ENCODE measurements at regions not wholly inside any gene's neighbourhood (a gene's known extent, or its start where the extent isn't known, plus 50 kb on each side); places are given as distances from the start of the nearest gene placed in this dataset.

GRCh38 chr11:23206741-23207336 lies 346.6 kb upstream of the CCDC179 start:
- no peak for DNase-seq (ENCODE audit: low spot score)
- intact Hi-C loops (cut with micrococcal nuclease; ENCODE audit: unreplicated experiment) = no loop called here
- no TSS peak for BruUV-seq (replicated peaks)
- TF ChIP-seq CTCF (conservative IDR thresholded peaks at IDR 0.05; ENCODE audit: low read depth, low read length) (no peak), EZH2 (IDR thresholded peaks at IDR 0.05; ENCODE audit: borderline replicate concordance, low read depth, low read length, poor library complexity, severe bottlenecking) (no peak)
- H3K9me3 ChIP-seq (ENCODE audit: low read depth, low read length, poor library complexity, severe bottlenecking) = no peaks in the 10 kb centered on the region
- no peaks in the 10 kb centered on the region for H3K27me3 ChIP-seq (replicated peaks; ENCODE audit: insufficient read depth, low read depth, low read length, poor library complexity)
- H3K36me3 ChIP-seq (ENCODE audit: insufficient read depth, low read length, poor library complexity, severe bottlenecking) = no peaks in the 10 kb centered on the region
- CTCF ChIA-PET = no interaction called here
- H3K4me3 ChIP-seq (ENCODE audit: low read depth, low read length, poor library complexity, severe bottlenecking) = no peak overlapping the region
- H3K4me1 ChIP-seq (ENCODE audit: insufficient read depth, low read length, poor library complexity, severe bottlenecking) = no peaks in the 10 kb centered on the region
- H3K27ac ChIP-seq (ENCODE audit: low read depth, low read length, poor library complexity, severe bottlenecking) = no peak overlapping the region
- POLR2A ChIA-PET (ENCODE audit: low non-redundant PET) = no interaction called here

DNA sequence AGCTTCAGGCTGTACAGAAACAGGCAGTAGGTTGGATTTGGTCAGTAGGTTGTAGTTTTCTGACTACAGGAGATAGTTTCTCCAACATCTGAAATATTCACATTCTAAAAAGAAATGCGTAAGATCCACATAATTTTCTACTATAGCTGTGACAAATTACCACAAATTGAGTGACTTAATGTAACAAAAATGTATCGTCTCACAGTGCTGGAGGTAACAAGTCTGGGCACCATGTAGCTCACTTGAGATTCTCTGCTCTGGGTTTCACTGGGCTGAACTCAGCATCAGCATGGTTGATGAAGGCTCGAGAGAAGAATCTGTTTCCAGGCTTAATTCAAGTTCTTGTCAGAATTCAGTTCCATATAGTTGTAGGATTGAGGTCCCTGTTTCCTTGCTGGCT lies 350.9 kb upstream of the CCDC179 start:
- H3K27ac ChIP-seq (ENCODE audit: low read depth, low read length, poor library complexity, severe bottlenecking) = no peak overlapping the region
- no peaks in the 10 kb centered on the region for H3K36me3 ChIP-seq (ENCODE audit: insufficient read depth, low read length, poor library complexity, severe bottlenecking)
- ChIA-PET POLR2A (ENCODE audit: low non-redundant PET) (no interaction called here), CTCF (no interaction called here)
- H3K9me3 ChIP-seq (ENCODE audit: low read depth, low read length, poor library complexity, severe bottlenecking) = no peaks in the 10 kb centered on the region
- no peak overlapping the region for H3K4me3 ChIP-seq (ENCODE audit: low read depth, low read length, poor library complexity, severe bottlenecking)
- intact Hi-C loops (cut with micrococcal nuclease; ENCODE audit: unreplicated experiment) = no loop called here
- TF ChIP-seq EZH2 (IDR thresholded peaks at IDR 0.05; ENCODE audit: borderline replicate concordance, low read depth, low read length, poor library complexity, severe bottlenecking) = no peak
- TF ChIP-seq CTCF (conservative IDR thresholded peaks at IDR 0.05; ENCODE audit: low read depth, low read length) = no peak
- BruUV-seq (replicated peaks) = no TSS peak
- H3K4me1 ChIP-seq (ENCODE audit: insufficient read depth, low read length, poor library complexity, severe bottlenecking) = no peaks in the 10 kb centered on the region
- H3K27me3 ChIP-seq (replicated peaks; ENCODE audit: insufficient read depth, low read depth, low read length, poor library complexity) = no peaks in the 10 kb centered on the region
- DNase-seq (ENCODE audit: low spot score) = no peak

GRCh38 chr11:23212807-23213206 lies 352.5 kb upstream of the CCDC179 start:
- no peak overlapping the region for H3K4me3 ChIP-seq (ENCODE audit: low read depth, low read length, poor library complexity, severe bottlenecking)
- no peak for TF ChIP-seq CTCF (conservative IDR thresholded peaks at IDR 0.05; ENCODE audit: low read depth, low read length)
- no peak for TF ChIP-seq EZH2 (IDR thresholded peaks at IDR 0.05; ENCODE audit: borderline replicate concordance, low read depth, low read length, poor library complexity, severe bottlenecking)
- ChIA-PET POLR2A (ENCODE audit: low non-redundant PET) (no interaction called here), CTCF (no interaction called here)
- no peaks in the 10 kb centered on the region for H3K36me3 ChIP-seq (ENCODE audit: insufficient read depth, low read length, poor library complexity, severe bottlenecking)
- H3K4me1 ChIP-seq (ENCODE audit: insufficient read depth, low read length, poor library complexity, severe bottlenecking) = no peaks in the 10 kb centered on the region
- intact Hi-C loops (cut with micrococcal nuclease; ENCODE audit: unreplicated experiment) = no loop called here
- H3K27ac ChIP-seq (ENCODE audit: low read depth, low read length, poor library complexity, severe bottlenecking) = no peak overlapping the region
- H3K27me3 ChIP-seq (replicated peaks; ENCODE audit: insufficient read depth, low read depth, low read length, poor library complexity) = no peaks in the 10 kb centered on the region
- BruUV-seq (replicated peaks) = no TSS peak
- no peaks in the 10 kb centered on the region for H3K9me3 ChIP-seq (ENCODE audit: low read depth, low read length, poor library complexity, severe bottlenecking)
- no peak for DNase-seq (ENCODE audit: low spot score)
